ENCODE measurements at regions not wholly inside any gene's neighbourhood (a gene's known extent, or its start where the extent isn't known, plus 50 kb on each side); places are given as distances from the start of the nearest gene placed in this dataset.

GRCh38 chr2:129069875-129070594, 751.4 kb upstream of the HS6ST1 start:
- TF ChIP-seq CTCF (conservative IDR thresholded peaks at IDR 0.05; ENCODE audit: low read depth, low read length) (no peak), EZH2 (IDR thresholded peaks at IDR 0.05; ENCODE audit: borderline replicate concordance, low read depth, low read length, poor library complexity, severe bottlenecking) (no peak)

All from A673 (cell line).